Mesothelial cell of epicardium (in vitro differentiated cells): ENCODE measurements at regions not wholly inside any gene's neighbourhood (a gene's known extent, or its start where the extent isn't known, plus 50 kb on each side); places are given as distances from the start of the nearest gene placed in this dataset.

Experiments used
- DNase-seq, 2 experiments: peaks; one replicate each; pipeline ENCODE4 v3.0.0; 2021; ENCODE audit warnings: low spot score in 2 of 2; ENCODE audit not compliant: unreplicated experiment in 2 of 2
- H3K27ac Mint-ChIP-seq: 2 replicates; pipeline ENCODE4 v1.8.0; 2021; ENCODE audit warnings: mixed read lengths
- H3K27me3 Mint-ChIP-seq: 2 replicates; pipeline ENCODE4 v1.8.0; 2021; ENCODE audit warnings: low read depth, mixed read lengths
- H3K36me3 Mint-ChIP-seq: 2 replicates; pipeline ENCODE4 v1.8.0; 2021; ENCODE audit warnings: mixed read lengths
- H3K4me1 Mint-ChIP-seq: 2 replicates; pipeline ENCODE4 v1.8.0; 2021; ENCODE audit warnings: mixed read lengths
- H3K4me3 Mint-ChIP-seq: 2 replicates; pipeline ENCODE4 v1.8.0; 2021; ENCODE audit warnings: mild to moderate bottlenecking, moderate library complexity, mixed read lengths
- H3K9me3 Mint-ChIP-seq: 2 replicates; pipeline ENCODE4 v1.8.0; 2021; ENCODE audit warnings: mixed read lengths
- CTCF ChIP-seq: fragments of 200-600 bp; sonication (generic); IDR thresholded peaks from one replicate; pipeline ENCODE4 v1.5.0; 2021; ENCODE audit warnings: antibody characterized with exemption; ENCODE audit not compliant: unreplicated experiment

- H3K4me3 Mint-ChIP-seq, result no peak overlapping the region
- TF ChIP-seq CTCF, result no peak
- H3K36me3 Mint-ChIP-seq, result no peaks in the 10 kb centered on the region
- no peaks in the 10 kb centered on the region for H3K27me3 Mint-ChIP-seq
- no peak for DNase-seq
- H3K27ac Mint-ChIP-seq, result no peak overlapping the region
- H3K9me3 Mint-ChIP-seq, result peaks cover 12% of the 10 kb centered on the region
- H3K4me1 Mint-ChIP-seq, result peaks cover 4% of the 10 kb centered on the region
Observed at GRCh38 chr4:12873351-12873750, 610.8 kb downstream of the RAB28 start.

GRCh38 chr4:12861422-12861821 lies 622.7 kb downstream of the RAB28 start:
- no peaks in the 10 kb centered on the region for H3K4me1 Mint-ChIP-seq

DNA sequence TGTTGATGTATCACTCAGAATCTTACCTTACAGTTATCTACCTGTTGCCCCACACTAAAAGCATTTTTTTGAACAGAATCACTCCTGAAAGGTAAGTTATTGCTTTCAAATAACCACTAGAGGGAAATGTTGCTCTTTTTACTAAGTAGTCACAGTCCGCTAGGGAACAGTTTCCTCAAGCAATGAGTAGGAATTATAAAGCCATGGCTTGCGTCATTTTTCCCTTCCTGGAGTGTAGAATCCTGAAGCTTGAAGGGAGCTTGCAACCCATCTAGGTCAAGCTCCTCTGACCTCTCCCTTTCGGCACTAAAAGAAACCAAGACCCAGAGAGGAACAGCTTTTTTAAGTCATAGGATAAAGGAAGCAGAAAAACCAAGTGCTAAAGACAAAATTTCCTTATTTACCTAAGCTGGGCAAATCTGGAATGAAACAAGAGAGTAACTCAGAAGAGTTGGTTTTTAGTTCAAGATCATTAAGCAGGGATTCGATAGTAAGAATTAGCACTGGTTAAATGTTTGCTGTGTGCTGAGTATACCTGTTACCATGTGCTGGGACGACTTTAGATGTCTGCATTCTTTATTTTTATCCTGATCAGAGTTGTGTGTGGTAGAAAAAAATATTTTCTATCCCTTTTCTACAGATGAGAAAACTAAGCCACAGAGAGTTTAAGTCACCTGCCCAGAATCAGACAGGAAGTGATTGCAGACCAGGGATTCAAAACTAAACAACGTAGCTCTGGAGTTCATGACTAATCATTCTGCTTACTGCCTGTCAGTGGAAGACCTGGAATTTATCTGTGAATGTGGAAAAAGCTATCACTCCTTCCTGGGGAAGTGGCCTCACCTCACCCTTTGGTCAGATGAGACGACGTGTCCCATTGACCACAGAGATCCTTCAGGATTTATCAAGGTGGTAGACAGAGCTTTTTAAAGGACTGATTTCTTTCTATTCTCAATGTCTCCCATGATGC lies 631.5 kb downstream of the RAB28 start:
- Mint-ChIP-seq H3K9me3 (no peaks in the 10 kb centered on the region), H3K4me1 (peaks cover 2% of the 10 kb centered on the region), H3K36me3 (no peaks in the 10 kb centered on the region), H3K27ac (no peak overlapping the region), H3K4me3 (no peak overlapping the region), H3K27me3 (peaks cover 54% of the 10 kb centered on the region)
- TF ChIP-seq CTCF, result peak; percentile 63
- DNase-seq, result no peak

More at GRCh38 chr4:12861422-12861821, 622.7 kb downstream of the RAB28 start:
- DNase-seq, result no peak
- H3K27me3 Mint-ChIP-seq, result peaks cover 9% of the 10 kb centered on the region
- no peaks in the 10 kb centered on the region for H3K9me3 Mint-ChIP-seq
- no peak for TF ChIP-seq CTCF
- H3K4me3 Mint-ChIP-seq, result no peak overlapping the region
- no peaks in the 10 kb centered on the region for H3K36me3 Mint-ChIP-seq
- H3K27ac Mint-ChIP-seq, result no peak overlapping the region

DNA sequence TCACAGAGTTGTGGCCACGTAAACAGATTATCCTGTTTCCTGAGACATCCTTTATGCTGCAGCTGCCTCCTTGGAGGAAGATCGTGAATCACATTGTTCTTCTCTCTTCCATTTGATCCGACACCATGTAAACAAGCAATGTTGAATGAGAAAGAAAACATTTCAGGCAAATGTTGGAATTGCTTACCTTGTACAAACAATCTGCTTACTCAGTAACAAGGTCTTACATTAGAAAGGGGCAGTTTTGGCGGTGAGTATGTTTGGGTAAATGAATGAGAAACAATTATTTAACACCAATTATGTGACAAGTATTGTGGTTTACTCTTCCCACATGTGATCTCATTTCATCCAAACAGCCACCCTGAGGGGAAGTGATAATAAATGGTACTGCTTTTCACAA lies 637.8 kb downstream of the RAB28 start:
- DNase-seq, result no peak
- Mint-ChIP-seq H3K27me3 (peaks cover 42% of the 10 kb centered on the region), H3K4me1 (no peaks in the 10 kb centered on the region), H3K9me3 (no peaks in the 10 kb centered on the region), H3K27ac (no peak overlapping the region), H3K4me3 (no peak overlapping the region), H3K36me3 (no peaks in the 10 kb centered on the region)
- TF ChIP-seq CTCF, result no peak

DNA sequence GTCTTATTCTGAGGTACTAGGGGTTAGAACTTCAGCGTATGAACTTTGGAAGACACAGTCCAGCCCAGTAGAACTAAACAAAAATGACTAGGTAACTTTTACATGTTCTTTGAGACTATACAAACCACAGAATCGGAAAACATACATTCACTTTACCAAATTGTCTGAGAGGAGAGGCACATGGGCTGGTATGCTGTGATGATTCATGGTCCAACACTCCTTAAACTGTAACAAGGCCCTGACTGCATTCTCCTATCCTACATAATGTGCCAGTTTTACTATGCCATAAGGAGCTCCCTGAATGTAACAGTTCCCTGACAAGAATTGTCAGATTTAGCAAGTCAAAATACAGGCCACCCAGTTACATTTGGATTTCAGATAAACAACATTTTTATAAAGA lies 640.0 kb downstream of the RAB28 start:
- Mint-ChIP-seq H3K4me3 (no peak overlapping the region), H3K9me3 (no peaks in the 10 kb centered on the region), H3K27ac (no peak overlapping the region), H3K27me3 (peaks cover 23% of the 10 kb centered on the region), H3K4me1 (no peaks in the 10 kb centered on the region), H3K36me3 (no peaks in the 10 kb centered on the region)
- no peak for TF ChIP-seq CTCF
- no peak for DNase-seq
